ENCODE measurements at regions not wholly inside any gene's neighbourhood (a gene's known extent, or its start where the extent isn't known, plus 50 kb on each side); places are given as distances from the start of the nearest gene placed in this dataset.

DNA sequence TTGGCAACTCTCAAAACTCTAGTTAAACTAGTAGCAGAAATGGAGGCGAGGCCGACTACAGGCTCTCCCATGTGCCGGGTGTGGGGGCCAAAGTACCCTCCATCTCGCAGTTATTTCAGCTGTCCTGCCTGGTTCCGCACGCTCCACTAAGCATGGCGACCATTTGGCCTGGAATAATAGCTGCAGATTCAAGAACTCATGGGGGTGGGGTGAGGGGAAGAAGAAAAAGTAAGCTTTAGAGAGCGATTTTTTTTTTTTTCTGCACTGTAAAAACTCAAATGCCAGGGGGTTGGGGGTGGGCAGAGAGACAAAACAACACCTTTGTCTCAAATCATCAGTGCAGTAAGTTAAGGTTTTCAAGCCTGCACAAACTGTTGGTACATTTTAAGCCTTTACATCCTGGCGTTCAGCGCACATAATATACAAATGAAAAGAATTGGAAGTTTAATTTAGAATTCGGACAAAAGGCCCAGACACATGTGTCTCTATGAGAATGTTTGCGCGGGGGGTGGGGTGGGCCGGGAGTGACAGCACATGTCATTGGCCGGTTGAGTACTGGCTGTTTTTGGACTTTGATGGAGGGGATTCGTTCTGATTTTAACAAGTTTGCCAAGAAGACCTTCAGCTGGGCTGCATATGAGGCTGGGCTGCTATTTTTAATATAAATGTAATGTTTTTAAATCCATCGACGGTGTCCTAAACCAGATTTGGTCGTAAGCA is 694.7 kb upstream of the SALL1 start:
- Histone ChIP-seq H3K79me2 (replicated peaks; ENCODE audit: insufficient read depth) (no peaks in the 10 kb centered on the region), H3K36me3 (ENCODE audit: insufficient read depth) (no peaks in the 10 kb centered on the region), H3K4me3 (no peak overlapping the region), H3K4me1 (ENCODE audit: insufficient read depth) (peaks cover 2% of the 10 kb centered on the region; the same call in 1 of the 2 replicates), H3K9me2 (ENCODE audit: insufficient read depth) (peaks cover 3% of the 10 kb centered on the region; the same call in 1 of the 2 replicates), H3F3A (replicated peaks; ENCODE audit: low read depth) (no peaks in the 10 kb centered on the region), H4K20me1 (replicated peaks; ENCODE audit: insufficient read depth) (no peaks in the 10 kb centered on the region), H3K27ac (ENCODE audit: low read depth) (no peak overlapping the region), H3K4me2 (no peak overlapping the region), H3K27me3 (ENCODE audit: insufficient read depth) (no peaks in the 10 kb centered on the region), H2AFZ (peak overlapping the region; percentile 66)
- Mint-ChIP-seq H3K4me3 (no peak overlapping the region), H3K27ac (no peak overlapping the region), H3K27me3 (ENCODE audit: insufficient read depth, low read depth, poor library complexity) (no peaks in the 10 kb centered on the region), H3K4me1 (peaks cover 8% of the 10 kb centered on the region; the same call in 2 of the 3 replicates), H3K9me3 (no peaks in the 10 kb centered on the region), H3K36me3 (ENCODE audit: low read depth) (no peaks in the 10 kb centered on the region)
- ATAC-seq (no peak), DNase-seq (ENCODE audit: low spot score) (no peak)
- no peak for TF ChIP-seq ZNF114 (CRISPR knock-in tag; IDR thresholded peaks at IDR 0.05)
- no peak for TF ChIP-seq POLR2AphosphoS5 (IDR thresholded peaks at IDR 0.05; ENCODE audit: low read depth)

- H3K9me2 ChIP-seq (ENCODE audit: insufficient read depth), result peaks cover 5% of the 10 kb centered on the region; the same call in 1 of the 2 replicates
- H3K27me3 Mint-ChIP-seq (ENCODE audit: insufficient read depth, low read depth, poor library complexity), result no peaks in the 10 kb centered on the region
- no peak overlapping the region for H3K4me3 ChIP-seq
- ATAC-seq (no peak), DNase-seq (ENCODE audit: low spot score) (peak; percentile 9)
- no peaks in the 10 kb centered on the region for H3K36me3 Mint-ChIP-seq (ENCODE audit: low read depth)
- peak overlapping the region; percentile 76 for H2AFZ ChIP-seq
- peaks cover 9% of the 10 kb centered on the region; the same call in 1 of the 2 replicates for H3K4me1 ChIP-seq (ENCODE audit: insufficient read depth)
- H3K4me3 Mint-ChIP-seq, result no peak overlapping the region
- H4K20me1 ChIP-seq (replicated peaks; ENCODE audit: insufficient read depth), result no peaks in the 10 kb centered on the region
- H3K9me3 Mint-ChIP-seq, result no peaks in the 10 kb centered on the region; the same call in 2 of the 3 replicates
- H3K27ac ChIP-seq (ENCODE audit: low read depth), result no peak overlapping the region
- peaks cover 10% of the 10 kb centered on the region; the same call in 2 of the 3 replicates for H3K4me1 Mint-ChIP-seq
- no peak overlapping the region for H3K4me2 ChIP-seq
- H3K27ac Mint-ChIP-seq, result 0 out of 2 replicates have a peak overlapping the region, but pooled peaks have one; percentile 27
- no peaks in the 10 kb centered on the region for H3K27me3 ChIP-seq (ENCODE audit: insufficient read depth)
- H3K79me2 ChIP-seq (replicated peaks; ENCODE audit: insufficient read depth), result no peaks in the 10 kb centered on the region
- no peaks in the 10 kb centered on the region for H3K36me3 ChIP-seq (ENCODE audit: insufficient read depth)
- H3F3A ChIP-seq (replicated peaks; ENCODE audit: low read depth), result no peaks in the 10 kb centered on the region
- TF ChIP-seq ZNF114 (CRISPR knock-in tag; IDR thresholded peaks at IDR 0.05) (no peak), POLR2AphosphoS5 (IDR thresholded peaks at IDR 0.05; ENCODE audit: low read depth) (no peak), EZH2 (IDR thresholded peaks at IDR 0.05; ENCODE audit: low read depth, unreplicated experiment) (no peak), ZNF331 (CRISPR knock-in tag; IDR thresholded peaks at IDR 0.05; ENCODE audit: low read depth) (no peak), EZH2phosphoT487 (IDR thresholded peaks at IDR 0.05; ENCODE audit: unreplicated experiment) (no peak), CREB1 (CRISPR knock-in tag; IDR thresholded peaks at IDR 0.05; ENCODE audit: low read depth) (no peak), CTCF (conservative IDR thresholded peaks at IDR 0.05; ENCODE audit: low read depth in 2 of 2) (no peak), JUNB (IDR thresholded peaks at IDR 0.05; ENCODE audit: unreplicated experiment) (no peak), STAT1 (IDR thresholded peaks at IDR 0.05; ENCODE audit: unreplicated experiment) (no peak)
- TF ChIP-seq, protein P1, sequence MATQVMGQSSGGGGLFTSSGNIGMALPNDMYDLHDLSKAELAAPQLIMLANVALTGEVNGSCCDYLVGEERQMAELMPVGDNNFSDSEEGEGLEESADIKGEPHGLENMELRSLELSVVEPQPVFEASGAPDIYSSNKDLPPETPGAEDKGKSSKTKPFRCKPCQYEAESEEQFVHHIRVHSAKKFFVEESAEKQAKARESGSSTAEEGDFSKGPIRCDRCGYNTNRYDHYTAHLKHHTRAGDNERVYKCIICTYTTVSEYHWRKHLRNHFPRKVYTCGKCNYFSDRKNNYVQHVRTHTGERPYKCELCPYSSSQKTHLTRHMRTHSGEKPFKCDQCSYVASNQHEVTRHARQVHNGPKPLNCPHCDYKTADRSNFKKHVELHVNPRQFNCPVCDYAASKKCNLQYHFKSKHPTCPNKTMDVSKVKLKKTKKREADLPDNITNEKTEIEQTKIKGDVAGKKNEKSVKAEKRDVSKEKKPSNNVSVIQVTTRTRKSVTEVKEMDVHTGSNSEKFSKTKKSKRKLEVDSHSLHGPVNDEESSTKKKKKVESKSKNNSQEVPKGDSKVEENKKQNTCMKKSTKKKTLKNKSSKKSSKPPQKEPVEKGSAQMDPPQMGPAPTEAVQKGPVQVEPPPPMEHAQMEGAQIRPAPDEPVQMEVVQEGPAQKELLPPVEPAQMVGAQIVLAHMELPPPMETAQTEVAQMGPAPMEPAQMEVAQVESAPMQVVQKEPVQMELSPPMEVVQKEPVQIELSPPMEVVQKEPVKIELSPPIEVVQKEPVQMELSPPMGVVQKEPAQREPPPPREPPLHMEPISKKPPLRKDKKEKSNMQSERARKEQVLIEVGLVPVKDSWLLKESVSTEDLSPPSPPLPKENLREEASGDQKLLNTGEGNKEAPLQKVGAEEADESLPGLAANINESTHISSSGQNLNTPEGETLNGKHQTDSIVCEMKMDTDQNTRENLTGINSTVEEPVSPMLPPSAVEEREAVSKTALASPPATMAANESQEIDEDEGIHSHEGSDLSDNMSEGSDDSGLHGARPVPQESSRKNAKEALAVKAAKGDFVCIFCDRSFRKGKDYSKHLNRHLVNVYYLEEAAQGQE (IDR thresholded peaks at IDR 0.05; ENCODE audit: unreplicated experiment), result no peak
- TF ChIP-seq, protein P2, sequence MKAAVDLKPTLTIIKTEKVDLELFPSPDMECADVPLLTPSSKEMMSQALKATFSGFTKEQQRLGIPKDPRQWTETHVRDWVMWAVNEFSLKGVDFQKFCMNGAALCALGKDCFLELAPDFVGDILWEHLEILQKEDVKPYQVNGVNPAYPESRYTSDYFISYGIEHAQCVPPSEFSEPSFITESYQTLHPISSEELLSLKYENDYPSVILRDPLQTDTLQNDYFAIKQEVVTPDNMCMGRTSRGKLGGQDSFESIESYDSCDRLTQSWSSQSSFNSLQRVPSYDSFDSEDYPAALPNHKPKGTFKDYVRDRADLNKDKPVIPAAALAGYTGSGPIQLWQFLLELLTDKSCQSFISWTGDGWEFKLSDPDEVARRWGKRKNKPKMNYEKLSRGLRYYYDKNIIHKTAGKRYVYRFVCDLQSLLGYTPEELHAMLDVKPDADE (IDR thresholded peaks at IDR 0.05), result no peak
Measured at GRCh38 chr16:51839727-51840462, 688.8 kb upstream of the SALL1 start.
